B cell (primary cell): ENCODE measurements at regions not wholly inside any gene's neighbourhood (a gene's known extent, or its start where the extent isn't known, plus 50 kb on each side); places are given as distances from the start of the nearest gene placed in this dataset.
"Not testable (repeated sequence)": the region's sequence is repeated elsewhere in the genome, so short reads cannot be mapped to it uniquely, and the experiment has no call there.

ENCODE experiments used
- ATAC-seq: fragments of 200-7000 bp; cut with Tn5 transposase; one replicate; pipeline ENCODE4 v1.10.0; 2021; ENCODE audit warnings: low read depth, mild to moderate bottlenecking, moderate number of reproducible peaks, moderate library complexity
- CTCF ChIA-PET: fragments of 350-600 bp; sonication (Branson Sonifier 250); formaldehyde crosslinking; loops from one replicate; lab custom pipeline; 2021; ENCODE audit warnings: antibody characterized with exemption, inconsistent platforms; lab: Charles Lee
- POLR2A ChIA-PET: fragments of 350-600 bp; sonication (Branson Sonifier 250); formaldehyde crosslinking; loops from one replicate; lab custom pipeline; 2021; ENCODE audit warnings: antibody characterized with exemption; lab: Charles Lee
- DNase-seq: peaks from one replicate; pipeline ENCODE4 v3.0.0; 2013
- H2AFZ ChIP-seq: 2 replicates; pipeline ENCODE4 v1.6.1; 2012; ENCODE audit warnings: mild to moderate bottlenecking, low read depth, low read length; ENCODE audit not compliant: insufficient read depth, poor library complexity, severe bottlenecking
- H3K27ac ChIP-seq, 2 donors: 1 replicate in 1 of 2; 2 replicates in 1 of 2; pipeline ENCODE4 v1.5.1; 2012 to 2013; ENCODE audit warnings: low read length in 2 of 2, mild to moderate bottlenecking in 2 of 2, moderate library complexity in 1 of 2
- H3K27me3 ChIP-seq, 4 experiments: fragments of 200-600 bp in 1 of 4; sonication (generic) in 1 of 4; replicated peaks in 1 of 4; 1 replicate in 2 of 4; 2 replicates in 2 of 4; pipeline versions ENCODE4 v1.6.1 to v1.7.0; 2013 to 2016; ENCODE audit warnings: low read length in 3 of 4, mild to moderate bottlenecking in 2 of 4, mixed read lengths in 1 of 4, moderate library complexity in 1 of 4; ENCODE audit not compliant: insufficient read depth in 4 of 4, control insufficient read depth in 3 of 4; ENCODE audit errors: control extremely low read depth in 1 of 4
- H3K36me3 ChIP-seq, 2 experiments: replicated peaks in 1 of 2; 1 replicate in 1 of 2; 2 replicates in 1 of 2; pipeline versions ENCODE4 v1.6.1 to v1.7.1; 2013; ENCODE audit warnings: low read length in 1 of 2; ENCODE audit not compliant: insufficient read depth in 2 of 2, control insufficient read depth in 1 of 2; ENCODE audit errors: control extremely low read depth in 1 of 2, extremely low read depth in 1 of 2
- H3K4me1 ChIP-seq, 2 donors: fragments of 200-600 bp in 1 of 2; sonication (generic) in 1 of 2; 1 replicate in 1 of 2; 2 replicates in 1 of 2; pipeline versions ENCODE4 v1.5.1 to v1.6.1; 2013 to 2017; ENCODE audit warnings: low read length in 2 of 2; ENCODE audit not compliant: control insufficient read depth in 2 of 2, insufficient read depth in 2 of 2
- H3K4me2 ChIP-seq: replicated peaks from 2 replicates; pipeline ENCODE3; 2012; ENCODE audit warnings: mild to moderate bottlenecking, low read depth, low read length; ENCODE audit not compliant: poor library complexity, severe bottlenecking
- H3K4me3 ChIP-seq, 5 experiments: fragments of 200-600 bp in 1 of 5; sonication (generic) in 1 of 5; 1 replicate in 3 of 5; 2 replicates in 2 of 5; pipeline versions ENCODE4 v1.5.1 to v1.7.0; 2011 to 2016; ENCODE audit warnings: low read length in 4 of 5, mild to moderate bottlenecking in 4 of 5, low read depth in 2 of 5, control low read depth in 1 of 5, moderate library complexity in 1 of 5; ENCODE audit not compliant: insufficient read depth in 1 of 5; ENCODE audit errors: control extremely low read depth in 1 of 5, extremely low read depth in 1 of 5
- H3K79me2 ChIP-seq: fragments of 200-600 bp; sonication (generic); one replicate; pipeline ENCODE4 v1.6.0; 2016; ENCODE audit warnings: low read length; ENCODE audit not compliant: control insufficient read depth, insufficient read depth
- H3K9ac ChIP-seq: fragments of 200-600 bp; sonication (generic); 2 replicates; pipeline ENCODE4 v1.6.1; 2017; ENCODE audit warnings: mild to moderate bottlenecking, low read length, moderate library complexity
- H3K9me3 ChIP-seq, 3 donors: one replicate each; pipeline versions ENCODE4 v1.6.1 to v1.7.1; 2013; ENCODE audit warnings: low read length in 2 of 3; ENCODE audit not compliant: control insufficient read depth in 2 of 3, insufficient read depth in 1 of 3; ENCODE audit errors: control extremely low read depth in 1 of 3
- H4K20me1 ChIP-seq: 2 replicates; pipeline ENCODE4 v1.6.0; 2012; ENCODE audit warnings: mild to moderate bottlenecking, low read length; ENCODE audit not compliant: insufficient read depth, control insufficient read depth, poor library complexity, severe bottlenecking
- H3K27ac Mint-ChIP-seq: one replicate; pipeline ENCODE4 v1.8.0; 2021; ENCODE audit warnings: mixed read lengths
- H3K27me3 Mint-ChIP-seq: one replicate; pipeline ENCODE4 v1.8.0; 2021; ENCODE audit warnings: mixed read lengths
- H3K4me1 Mint-ChIP-seq: one replicate; pipeline ENCODE4 v1.8.0; 2021; ENCODE audit warnings: mixed read lengths
- H3K4me3 Mint-ChIP-seq: one replicate; pipeline ENCODE4 v1.8.0; 2021; ENCODE audit warnings: mixed read lengths
- H3K9me3 Mint-ChIP-seq: one replicate; pipeline ENCODE4 v1.8.0; 2022; ENCODE audit warnings: mixed read lengths; ENCODE audit not compliant: insufficient read depth
- WGBS: methylation state at CpG from one replicate; pipeline ENCODE4 v1.1.5; 2013; ENCODE audit warnings: missing lambda C conversion rate; ENCODE audit not compliant: insufficient coverage; 5-methylcytosine and 5-hydroxymethylcytosine counted together
- intact Hi-C: fragments of 100-400 bp; cut with micrococcal nuclease; formaldehyde crosslinking; loops from one replicate; pipeline ENCODE4 v1.10.0; 2022
- TF ChIP-seq, protein P1 (sequence below): fragments of 200-600 bp; IDR thresholded peaks from one replicate; pipeline ENCODE4 v1.8.0; 2022; ENCODE audit warnings: antibody characterized with exemption, mild to moderate bottlenecking

DNA sequence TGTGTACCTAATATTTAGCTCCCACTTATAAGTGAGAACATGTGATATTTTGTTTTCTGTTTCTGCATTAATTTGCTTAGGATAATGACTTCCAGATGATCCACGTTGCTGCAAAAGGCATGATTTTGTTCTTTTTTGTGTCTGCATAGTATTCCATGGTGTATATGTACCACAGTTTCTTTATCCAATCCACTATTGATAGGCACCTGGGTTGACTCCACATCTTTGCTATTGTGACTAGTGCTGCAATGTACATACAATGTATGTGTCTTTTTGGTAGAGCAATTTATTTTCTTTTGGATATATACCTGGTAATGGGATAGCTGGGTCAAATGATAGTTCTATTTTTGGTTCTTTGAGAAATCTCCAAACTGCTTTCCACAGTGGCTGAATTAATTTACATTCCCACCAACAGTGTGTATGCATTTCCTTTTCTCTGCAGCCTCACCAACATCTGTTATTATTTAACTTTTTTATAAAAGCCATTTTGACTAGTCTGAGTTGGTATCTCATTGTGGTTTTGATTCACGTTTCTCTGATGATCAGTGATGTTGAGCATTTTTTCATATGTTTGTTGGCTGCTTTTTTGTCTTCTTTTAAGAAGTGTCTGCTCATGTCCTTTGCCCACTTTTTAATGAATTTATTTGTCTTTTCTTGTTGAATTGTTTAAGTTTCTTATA, 102.8 kb upstream of the GAS1 start:
- H3K9me3 Mint-ChIP-seq, H3K27me3 ChIP-seq, DNase-seq, H3K4me3 Mint-ChIP-seq, H3K27ac ChIP-seq, POLR2A ChIA-PET, CTCF ChIA-PET, H2AFZ ChIP-seq, H3K27me3 Mint-ChIP-seq, H3K36me3 ChIP-seq, intact Hi-C loops, H3K9ac ChIP-seq, H4K20me1 ChIP-seq, ATAC-seq, H3K4me2 ChIP-seq, H3K4me3 ChIP-seq, H3K4me1 ChIP-seq, H3K4me1 Mint-ChIP-seq, H3K9me3 ChIP-seq, H3K79me2 ChIP-seq, H3K27ac Mint-ChIP-seq: not testable (repeated sequence)
- no CpG with 5 or more reads among the region's 2 CpGs for WGBS

- H3K27me3 ChIP-seq = no peaks in the 10 kb centered on the region
- no CpG with 5 or more reads among the region's 2 CpGs for WGBS
These were observed 107.8 kb upstream of the GAS1 start for GRCh38 chr9:87054999-87055686.

More at GRCh38 chr9:87054999-87055686, 107.8 kb upstream of the GAS1 start:
- DNase-seq = no peak
- ChIA-PET CTCF (no interaction called here), POLR2A (no interaction called here)
- no peak overlapping the region for H3K27ac Mint-ChIP-seq
- H3K36me3 ChIP-seq = no peaks in the 10 kb centered on the region
- no peaks in the 10 kb centered on the region for H3K9me3 Mint-ChIP-seq
- H3K27me3 Mint-ChIP-seq = no peaks in the 10 kb centered on the region
- ATAC-seq = no peak
- H3K9me3 ChIP-seq = no peaks in the 10 kb centered on the region
- intact Hi-C loops = no loop called here
- H3K4me3 Mint-ChIP-seq = no peak overlapping the region
- H2AFZ ChIP-seq = no peak overlapping the region
- TF ChIP-seq, protein P1, sequence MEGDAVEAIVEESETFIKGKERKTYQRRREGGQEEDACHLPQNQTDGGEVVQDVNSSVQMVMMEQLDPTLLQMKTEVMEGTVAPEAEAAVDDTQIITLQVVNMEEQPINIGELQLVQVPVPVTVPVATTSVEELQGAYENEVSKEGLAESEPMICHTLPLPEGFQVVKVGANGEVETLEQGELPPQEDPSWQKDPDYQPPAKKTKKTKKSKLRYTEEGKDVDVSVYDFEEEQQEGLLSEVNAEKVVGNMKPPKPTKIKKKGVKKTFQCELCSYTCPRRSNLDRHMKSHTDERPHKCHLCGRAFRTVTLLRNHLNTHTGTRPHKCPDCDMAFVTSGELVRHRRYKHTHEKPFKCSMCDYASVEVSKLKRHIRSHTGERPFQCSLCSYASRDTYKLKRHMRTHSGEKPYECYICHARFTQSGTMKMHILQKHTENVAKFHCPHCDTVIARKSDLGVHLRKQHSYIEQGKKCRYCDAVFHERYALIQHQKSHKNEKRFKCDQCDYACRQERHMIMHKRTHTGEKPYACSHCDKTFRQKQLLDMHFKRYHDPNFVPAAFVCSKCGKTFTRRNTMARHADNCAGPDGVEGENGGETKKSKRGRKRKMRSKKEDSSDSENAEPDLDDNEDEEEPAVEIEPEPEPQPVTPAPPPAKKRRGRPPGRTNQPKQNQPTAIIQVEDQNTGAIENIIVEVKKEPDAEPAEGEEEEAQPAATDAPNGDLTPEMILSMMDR = no peak
- H3K4me1 ChIP-seq = no peaks in the 10 kb centered on the region
- no peak overlapping the region for H3K9ac ChIP-seq
- no peaks in the 10 kb centered on the region for H4K20me1 ChIP-seq
- H3K4me1 Mint-ChIP-seq = no peaks in the 10 kb centered on the region
- H3K27ac ChIP-seq = no peak overlapping the region
- H3K79me2 ChIP-seq = no peaks in the 10 kb centered on the region
- H3K4me3 ChIP-seq = no peak overlapping the region
- no peak overlapping the region for H3K4me2 ChIP-seq
